ENCODE measurements at regions not wholly inside any gene's neighbourhood (a gene's known extent, or its start where the extent isn't known, plus 50 kb on each side); places are given as distances from the start of the nearest gene placed in this dataset.

DNA sequence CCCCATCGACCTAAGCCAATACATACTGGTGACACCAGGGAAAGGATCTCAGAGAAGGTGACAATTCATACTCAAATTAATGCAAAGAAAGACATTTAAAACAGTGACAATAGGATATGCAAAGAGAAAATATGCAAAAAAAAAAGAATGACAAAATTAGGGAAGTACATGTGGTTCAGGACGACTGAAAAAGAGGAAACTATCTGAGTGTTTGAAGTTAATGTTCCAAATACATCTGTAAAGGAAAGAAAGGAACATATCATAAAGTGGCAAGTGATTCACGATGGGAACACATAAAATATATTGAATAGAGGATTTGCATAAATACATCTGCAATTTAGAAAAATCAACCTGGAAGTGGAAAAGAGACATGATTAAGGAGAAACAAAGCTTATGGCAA lies 441.4 kb downstream of the SLITRK5 start:
- H3K4me3 ChIP-seq = no peak overlapping the region
- no peaks in the 10 kb centered on the region for H4K20me1 ChIP-seq (replicated peaks; ENCODE audit: insufficient read depth)
- no peak overlapping the region for H3K27ac ChIP-seq (ENCODE audit: low read depth)
- peaks cover 10% of the 10 kb centered on the region for H3K4me1 Mint-ChIP-seq
- H3K79me2 ChIP-seq (replicated peaks; ENCODE audit: insufficient read depth) = no peaks in the 10 kb centered on the region
- TF ChIP-seq, protein P1, sequence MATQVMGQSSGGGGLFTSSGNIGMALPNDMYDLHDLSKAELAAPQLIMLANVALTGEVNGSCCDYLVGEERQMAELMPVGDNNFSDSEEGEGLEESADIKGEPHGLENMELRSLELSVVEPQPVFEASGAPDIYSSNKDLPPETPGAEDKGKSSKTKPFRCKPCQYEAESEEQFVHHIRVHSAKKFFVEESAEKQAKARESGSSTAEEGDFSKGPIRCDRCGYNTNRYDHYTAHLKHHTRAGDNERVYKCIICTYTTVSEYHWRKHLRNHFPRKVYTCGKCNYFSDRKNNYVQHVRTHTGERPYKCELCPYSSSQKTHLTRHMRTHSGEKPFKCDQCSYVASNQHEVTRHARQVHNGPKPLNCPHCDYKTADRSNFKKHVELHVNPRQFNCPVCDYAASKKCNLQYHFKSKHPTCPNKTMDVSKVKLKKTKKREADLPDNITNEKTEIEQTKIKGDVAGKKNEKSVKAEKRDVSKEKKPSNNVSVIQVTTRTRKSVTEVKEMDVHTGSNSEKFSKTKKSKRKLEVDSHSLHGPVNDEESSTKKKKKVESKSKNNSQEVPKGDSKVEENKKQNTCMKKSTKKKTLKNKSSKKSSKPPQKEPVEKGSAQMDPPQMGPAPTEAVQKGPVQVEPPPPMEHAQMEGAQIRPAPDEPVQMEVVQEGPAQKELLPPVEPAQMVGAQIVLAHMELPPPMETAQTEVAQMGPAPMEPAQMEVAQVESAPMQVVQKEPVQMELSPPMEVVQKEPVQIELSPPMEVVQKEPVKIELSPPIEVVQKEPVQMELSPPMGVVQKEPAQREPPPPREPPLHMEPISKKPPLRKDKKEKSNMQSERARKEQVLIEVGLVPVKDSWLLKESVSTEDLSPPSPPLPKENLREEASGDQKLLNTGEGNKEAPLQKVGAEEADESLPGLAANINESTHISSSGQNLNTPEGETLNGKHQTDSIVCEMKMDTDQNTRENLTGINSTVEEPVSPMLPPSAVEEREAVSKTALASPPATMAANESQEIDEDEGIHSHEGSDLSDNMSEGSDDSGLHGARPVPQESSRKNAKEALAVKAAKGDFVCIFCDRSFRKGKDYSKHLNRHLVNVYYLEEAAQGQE (IDR thresholded peaks at IDR 0.05; ENCODE audit: unreplicated experiment) = no peak
- no peak for TF ChIP-seq JUNB (IDR thresholded peaks at IDR 0.05; ENCODE audit: unreplicated experiment)
- TF ChIP-seq, protein P2, sequence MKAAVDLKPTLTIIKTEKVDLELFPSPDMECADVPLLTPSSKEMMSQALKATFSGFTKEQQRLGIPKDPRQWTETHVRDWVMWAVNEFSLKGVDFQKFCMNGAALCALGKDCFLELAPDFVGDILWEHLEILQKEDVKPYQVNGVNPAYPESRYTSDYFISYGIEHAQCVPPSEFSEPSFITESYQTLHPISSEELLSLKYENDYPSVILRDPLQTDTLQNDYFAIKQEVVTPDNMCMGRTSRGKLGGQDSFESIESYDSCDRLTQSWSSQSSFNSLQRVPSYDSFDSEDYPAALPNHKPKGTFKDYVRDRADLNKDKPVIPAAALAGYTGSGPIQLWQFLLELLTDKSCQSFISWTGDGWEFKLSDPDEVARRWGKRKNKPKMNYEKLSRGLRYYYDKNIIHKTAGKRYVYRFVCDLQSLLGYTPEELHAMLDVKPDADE (IDR thresholded peaks at IDR 0.05) = no peak
- no peak for TF ChIP-seq EZH2 (IDR thresholded peaks at IDR 0.05; ENCODE audit: low read depth, unreplicated experiment)
- H2AFZ ChIP-seq = no peak overlapping the region
- 0 out of 2 replicates have a peak, but pooled peaks cover 5% of the 10 kb centered on the region for H3K4me1 ChIP-seq (ENCODE audit: insufficient read depth)
- H3K4me2 ChIP-seq = no peak overlapping the region
- H3K27me3 Mint-ChIP-seq (ENCODE audit: insufficient read depth, low read depth, poor library complexity) = peaks cover 2% of the 10 kb centered on the region
- H3F3A ChIP-seq (replicated peaks; ENCODE audit: low read depth) = no peaks in the 10 kb centered on the region
- no peak overlapping the region for H3K27ac Mint-ChIP-seq
- no peaks in the 10 kb centered on the region for H3K36me3 ChIP-seq (ENCODE audit: insufficient read depth)
- H3K36me3 Mint-ChIP-seq (ENCODE audit: low read depth) = no peaks in the 10 kb centered on the region
- H3K27me3 ChIP-seq (ENCODE audit: insufficient read depth) = no peaks in the 10 kb centered on the region
- no peak for DNase-seq (ENCODE audit: low spot score)
- H3K4me3 Mint-ChIP-seq = no peak overlapping the region
- no peaks in the 10 kb centered on the region for H3K9me2 ChIP-seq (ENCODE audit: insufficient read depth)
- ATAC-seq = no peak
- no peaks in the 10 kb centered on the region; the same call in 2 of the 3 replicates for H3K9me3 Mint-ChIP-seq

DNA sequence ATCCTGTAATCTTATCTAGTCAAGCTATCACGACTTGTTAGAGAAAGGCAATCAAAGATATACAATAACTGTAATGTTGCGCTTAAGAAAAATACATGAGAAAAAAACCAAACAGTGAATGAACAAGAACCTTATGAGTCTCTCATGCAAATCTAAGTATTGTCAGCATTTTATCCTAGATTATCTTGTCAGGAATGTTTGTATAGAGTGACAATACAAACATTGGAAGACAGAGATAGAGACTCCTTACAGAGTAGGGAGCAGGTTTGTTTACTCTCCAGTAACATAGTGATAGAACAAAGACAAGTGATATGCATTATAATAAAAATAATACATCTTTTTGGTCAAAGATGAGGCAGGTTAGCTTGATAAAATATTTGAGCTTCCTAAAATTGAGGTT lies 444.8 kb downstream of the SLITRK5 start:
- Histone ChIP-seq H3K79me2 (replicated peaks; ENCODE audit: insufficient read depth) (no peaks in the 10 kb centered on the region), H3K4me2 (no peak overlapping the region), H3K4me3 (no peak overlapping the region), H3K36me3 (ENCODE audit: insufficient read depth) (no peaks in the 10 kb centered on the region), H3K27ac (ENCODE audit: low read depth) (no peak overlapping the region), H4K20me1 (replicated peaks; ENCODE audit: insufficient read depth) (no peaks in the 10 kb centered on the region), H2AFZ (no peak overlapping the region), H3F3A (replicated peaks; ENCODE audit: low read depth) (no peaks in the 10 kb centered on the region), H3K4me1 (ENCODE audit: insufficient read depth) (0 out of 2 replicates have a peak, but pooled peaks cover 5% of the 10 kb centered on the region), H3K9me2 (ENCODE audit: insufficient read depth) (no peaks in the 10 kb centered on the region), H3K27me3 (ENCODE audit: insufficient read depth) (no peaks in the 10 kb centered on the region)
- ATAC-seq (no peak), DNase-seq (ENCODE audit: low spot score) (no peak)
- Mint-ChIP-seq H3K27me3 (ENCODE audit: insufficient read depth, low read depth, poor library complexity) (peaks cover 2% of the 10 kb centered on the region), H3K27ac (no peak overlapping the region), H3K9me3 (no peaks in the 10 kb centered on the region; the same call in 2 of the 3 replicates), H3K4me3 (no peak overlapping the region), H3K4me1 (peaks cover 10% of the 10 kb centered on the region), H3K36me3 (ENCODE audit: low read depth) (no peaks in the 10 kb centered on the region)
- TF ChIP-seq POLR2AphosphoS5 (IDR thresholded peaks at IDR 0.05; ENCODE audit: low read depth) (no peak), NANOG (IDR thresholded peaks at IDR 0.05; ENCODE audit: borderline replicate concordance) (no peak)
- TF ChIP-seq, protein P1 (IDR thresholded peaks at IDR 0.05; ENCODE audit: unreplicated experiment) = no peak
- TF ChIP-seq, protein P3, sequence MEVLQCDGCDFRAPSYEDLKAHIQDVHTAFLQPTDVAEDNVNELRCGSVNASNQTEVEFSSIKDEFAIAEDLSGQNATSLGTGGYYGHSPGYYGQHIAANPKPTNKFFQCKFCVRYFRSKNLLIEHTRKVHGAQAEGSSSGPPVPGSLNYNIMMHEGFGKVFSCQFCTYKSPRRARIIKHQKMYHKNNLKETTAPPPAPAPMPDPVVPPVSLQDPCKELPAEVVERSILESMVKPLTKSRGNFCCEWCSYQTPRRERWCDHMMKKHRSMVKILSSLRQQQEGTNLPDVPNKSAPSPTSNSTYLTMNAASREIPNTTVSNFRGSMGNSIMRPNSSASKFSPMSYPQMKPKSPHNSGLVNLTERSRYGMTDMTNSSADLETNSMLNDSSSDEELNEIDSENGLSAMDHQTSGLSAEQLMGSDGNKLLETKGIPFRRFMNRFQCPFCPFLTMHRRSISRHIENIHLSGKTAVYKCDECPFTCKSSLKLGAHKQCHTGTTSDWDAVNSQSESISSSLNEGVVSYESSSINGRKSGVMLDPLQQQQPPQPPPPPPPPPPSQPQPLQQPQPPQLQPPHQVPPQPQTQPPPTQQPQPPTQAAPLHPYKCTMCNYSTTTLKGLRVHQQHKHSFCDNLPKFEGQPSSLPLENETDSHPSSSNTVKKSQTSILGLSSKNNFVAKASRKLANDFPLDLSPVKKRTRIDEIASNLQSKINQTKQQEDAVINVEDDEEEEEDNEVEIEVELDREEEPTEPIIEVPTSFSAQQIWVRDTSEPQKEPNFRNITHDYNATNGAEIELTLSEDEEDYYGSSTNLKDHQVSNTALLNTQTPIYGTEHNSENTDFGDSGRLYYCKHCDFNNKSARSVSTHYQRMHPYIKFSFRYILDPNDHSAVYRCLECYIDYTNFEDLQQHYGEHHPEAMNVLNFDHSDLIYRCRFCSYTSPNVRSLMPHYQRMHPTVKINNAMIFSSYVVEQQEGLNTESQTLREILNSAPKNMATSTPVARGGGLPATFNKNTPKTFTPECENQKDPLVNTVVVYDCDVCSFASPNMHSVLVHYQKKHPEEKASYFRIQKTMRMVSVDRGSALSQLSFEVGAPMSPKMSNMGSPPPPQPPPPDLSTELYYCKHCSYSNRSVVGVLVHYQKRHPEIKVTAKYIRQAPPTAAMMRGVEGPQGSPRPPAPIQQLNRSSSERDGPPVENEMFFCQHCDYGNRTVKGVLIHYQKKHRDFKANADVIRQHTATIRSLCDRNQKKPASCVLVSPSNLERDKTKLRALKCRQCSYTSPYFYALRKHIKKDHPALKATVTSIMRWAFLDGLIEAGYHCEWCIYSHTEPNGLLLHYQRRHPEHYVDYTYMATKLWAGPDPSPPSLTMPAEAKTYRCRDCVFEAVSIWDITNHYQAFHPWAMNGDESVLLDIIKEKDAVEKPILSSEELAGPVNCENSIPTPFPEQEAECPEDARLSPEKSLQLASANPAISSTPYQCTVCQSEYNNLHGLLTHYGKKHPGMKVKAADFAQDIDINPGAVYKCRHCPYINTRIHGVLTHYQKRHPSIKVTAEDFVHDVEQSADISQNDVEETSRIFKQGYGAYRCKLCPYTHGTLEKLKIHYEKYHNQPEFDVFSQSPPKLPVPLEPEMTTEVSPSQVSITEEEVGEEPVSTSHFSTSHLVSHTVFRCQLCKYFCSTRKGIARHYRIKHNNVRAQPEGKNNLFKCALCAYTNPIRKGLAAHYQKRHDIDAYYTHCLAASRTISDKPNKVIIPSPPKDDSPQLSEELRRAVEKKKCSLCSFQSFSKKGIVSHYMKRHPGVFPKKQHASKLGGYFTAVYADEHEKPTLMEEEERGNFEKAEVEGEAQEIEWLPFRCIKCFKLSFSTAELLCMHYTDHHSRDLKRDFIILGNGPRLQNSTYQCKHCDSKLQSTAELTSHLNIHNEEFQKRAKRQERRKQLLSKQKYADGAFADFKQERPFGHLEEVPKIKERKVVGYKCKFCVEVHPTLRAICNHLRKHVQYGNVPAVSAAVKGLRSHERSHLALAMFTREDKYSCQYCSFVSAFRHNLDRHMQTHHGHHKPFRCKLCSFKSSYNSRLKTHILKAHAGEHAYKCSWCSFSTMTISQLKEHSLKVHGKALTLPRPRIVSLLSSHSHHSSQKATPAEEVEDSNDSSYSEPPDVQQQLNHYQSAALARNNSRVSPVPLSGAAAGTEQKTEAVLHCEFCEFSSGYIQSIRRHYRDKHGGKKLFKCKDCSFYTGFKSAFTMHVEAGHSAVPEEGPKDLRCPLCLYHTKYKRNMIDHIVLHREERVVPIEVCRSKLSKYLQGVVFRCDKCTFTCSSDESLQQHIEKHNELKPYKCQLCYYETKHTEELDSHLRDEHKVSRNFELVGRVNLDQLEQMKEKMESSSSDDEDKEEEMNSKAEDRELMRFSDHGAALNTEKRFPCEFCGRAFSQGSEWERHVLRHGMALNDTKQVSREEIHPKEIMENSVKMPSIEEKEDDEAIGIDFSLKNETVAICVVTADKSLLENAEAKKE (CRISPR knock-in tag; IDR thresholded peaks at IDR 0.05) = no peak

Measured in GM23338 (cell line).